GM12872 (cell line): ENCODE measurements at regions not wholly inside any gene's neighbourhood (a gene's known extent, or its start where the extent isn't known, plus 50 kb on each side); places are given as distances from the start of the nearest gene placed in this dataset.

Source experiments
- TF ChIP-seq, protein P1 (sequence below): IDR thresholded peaks from 3 replicates; pipeline ENCODE4 v1.5.1; 2011; ENCODE audit warnings: low read depth, mild to moderate bottlenecking, low read length, moderate library complexity; ENCODE audit not compliant: insufficient read depth

GRCh38 chr7:69067397-69067796 is 530.9 kb upstream of the AUTS2 start:
- TF ChIP-seq, protein P1, sequence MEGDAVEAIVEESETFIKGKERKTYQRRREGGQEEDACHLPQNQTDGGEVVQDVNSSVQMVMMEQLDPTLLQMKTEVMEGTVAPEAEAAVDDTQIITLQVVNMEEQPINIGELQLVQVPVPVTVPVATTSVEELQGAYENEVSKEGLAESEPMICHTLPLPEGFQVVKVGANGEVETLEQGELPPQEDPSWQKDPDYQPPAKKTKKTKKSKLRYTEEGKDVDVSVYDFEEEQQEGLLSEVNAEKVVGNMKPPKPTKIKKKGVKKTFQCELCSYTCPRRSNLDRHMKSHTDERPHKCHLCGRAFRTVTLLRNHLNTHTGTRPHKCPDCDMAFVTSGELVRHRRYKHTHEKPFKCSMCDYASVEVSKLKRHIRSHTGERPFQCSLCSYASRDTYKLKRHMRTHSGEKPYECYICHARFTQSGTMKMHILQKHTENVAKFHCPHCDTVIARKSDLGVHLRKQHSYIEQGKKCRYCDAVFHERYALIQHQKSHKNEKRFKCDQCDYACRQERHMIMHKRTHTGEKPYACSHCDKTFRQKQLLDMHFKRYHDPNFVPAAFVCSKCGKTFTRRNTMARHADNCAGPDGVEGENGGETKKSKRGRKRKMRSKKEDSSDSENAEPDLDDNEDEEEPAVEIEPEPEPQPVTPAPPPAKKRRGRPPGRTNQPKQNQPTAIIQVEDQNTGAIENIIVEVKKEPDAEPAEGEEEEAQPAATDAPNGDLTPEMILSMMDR: peak; percentile 14; the same call in 1 of the 3 replicates

- TF ChIP-seq, protein P1: no peak
Observed at GRCh38 chr7:69070476-69070875, 527.8 kb upstream of the AUTS2 start.

- TF ChIP-seq, protein P1: no peak
Observed at GRCh38 chr7:69076566-69076965, 521.7 kb upstream of the AUTS2 start.

DNA sequence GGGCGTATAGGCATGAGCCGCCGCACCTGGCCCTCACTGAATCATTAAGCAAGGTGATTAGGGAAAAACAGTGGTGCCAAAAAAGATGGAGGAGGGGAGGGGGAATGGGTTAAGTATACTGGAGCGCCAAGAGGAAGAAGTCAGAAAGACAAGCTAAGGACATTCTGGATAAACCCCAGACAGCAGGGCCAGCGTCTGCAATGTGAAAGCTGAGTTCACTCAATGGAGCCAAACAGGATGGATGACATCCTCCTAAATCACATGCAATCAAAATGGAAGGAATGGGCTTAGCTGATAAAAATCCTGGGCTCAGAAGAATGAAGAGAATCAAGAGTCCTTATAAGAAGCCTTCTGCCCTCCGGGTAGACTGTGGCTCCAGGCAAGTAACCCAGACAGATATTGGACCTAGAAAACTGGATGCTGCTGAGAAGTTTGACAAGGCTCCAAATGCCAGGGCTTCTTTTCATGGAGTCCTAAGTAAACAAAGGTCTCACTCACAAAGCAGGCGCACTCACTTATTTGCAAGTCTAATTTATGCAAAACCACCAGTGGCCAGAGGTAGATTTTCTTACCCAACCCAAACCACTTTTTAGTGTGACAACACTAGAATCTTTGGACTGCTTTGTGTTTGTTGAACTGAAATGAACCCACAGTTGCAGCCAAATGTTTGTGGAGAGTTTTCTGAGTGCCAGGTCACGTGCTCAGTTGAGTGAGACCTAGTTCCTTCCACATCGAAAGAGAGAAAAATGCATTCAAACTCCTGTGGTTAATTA is 519.1 kb upstream of the AUTS2 start:
- TF ChIP-seq, protein P1: no peak

DNA sequence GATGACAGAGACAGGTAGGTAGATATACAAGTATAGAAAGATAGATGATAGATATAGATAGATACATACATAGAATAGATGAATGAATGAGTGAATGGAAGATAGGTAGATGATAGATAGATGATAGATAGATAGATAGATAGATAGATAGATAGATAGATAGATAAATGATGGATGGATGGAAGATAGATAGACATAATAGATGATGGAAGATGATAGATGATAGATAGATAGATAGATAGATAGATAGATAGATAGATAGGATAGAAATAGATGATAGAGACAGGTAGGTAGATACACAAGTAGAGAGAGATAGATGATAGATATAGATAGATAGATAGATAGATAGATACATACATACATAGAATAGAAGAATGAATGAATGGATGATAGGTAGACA is 510.1 kb upstream of the AUTS2 start:
- TF ChIP-seq, protein P1: no peak

GRCh38 chr7:69090936-69091335 is 507.3 kb upstream of the AUTS2 start:
- TF ChIP-seq, protein P1: no peak

DNA sequence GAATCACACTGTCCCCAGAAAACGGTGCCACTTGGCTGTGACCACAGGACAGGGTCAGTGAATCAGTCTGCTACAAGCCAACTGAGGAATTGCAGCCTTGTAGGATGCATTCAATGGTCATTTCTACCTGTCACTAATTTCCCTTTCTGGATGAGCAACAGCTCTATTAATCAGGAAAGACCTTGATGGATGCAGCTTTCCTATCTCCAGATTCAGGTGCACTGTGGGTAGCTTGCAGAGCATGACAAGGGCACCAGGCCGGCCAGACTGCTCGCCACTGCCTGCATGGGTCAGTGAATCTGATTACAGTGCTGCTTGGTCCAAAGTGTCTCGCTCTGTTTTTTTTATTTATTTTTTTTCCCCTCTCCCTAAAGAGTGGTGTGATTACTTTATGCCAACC is 506.8 kb upstream of the AUTS2 start:
- TF ChIP-seq, protein P1: no peak

- TF ChIP-seq, protein P1: no peak
Observed at GRCh38 chr7:69095127-69095526, 503.1 kb upstream of the AUTS2 start.
